ENCODE measurements at regions not wholly inside any gene's neighbourhood (a gene's known extent, or its start where the extent isn't known, plus 50 kb on each side); places are given as distances from the start of the nearest gene placed in this dataset.

GRCh38 chr4:13203101-13203500 is 281.0 kb downstream of the RAB28 start:
- in situ Hi-C loops (cut with HindIII; ENCODE audit: low sequenced_read_pairs) = no loop called here
- no peak for TF ChIP-seq CTCF (IDR thresholded peaks at IDR 0.05; ENCODE audit: low read depth, low read length, missing control alignments)
- DNase-seq (ENCODE audit: low read depth) = no peak

GRCh38 chr4:13202701-13203100 is 281.4 kb downstream of the RAB28 start:
- no peak for TF ChIP-seq CTCF (IDR thresholded peaks at IDR 0.05; ENCODE audit: low read depth, low read length, missing control alignments)
- DNase-seq (ENCODE audit: low read depth) = no peak
- H3K4me3 ChIP-seq (ENCODE audit: low read depth, low read length) = no peak overlapping the region
- in situ Hi-C loops (cut with HindIII; ENCODE audit: low sequenced_read_pairs) = no loop called here

More at GRCh38 chr4:13203101-13203500, 281.0 kb downstream of the RAB28 start:
- H3K4me3 ChIP-seq (ENCODE audit: low read depth, low read length) = no peak overlapping the region

GRCh38 chr4:13201241-13201640 is 282.9 kb downstream of the RAB28 start:
- no peak for DNase-seq (ENCODE audit: low read depth)
- H3K4me3 ChIP-seq (ENCODE audit: low read depth, low read length) = no peak overlapping the region
- in situ Hi-C loops (cut with HindIII; ENCODE audit: low sequenced_read_pairs) = no loop called here
- TF ChIP-seq CTCF (IDR thresholded peaks at IDR 0.05; ENCODE audit: low read depth, low read length, missing control alignments) = no peak

- H3K4me3 ChIP-seq (ENCODE audit: low read depth, low read length) = no peak overlapping the region
- no peak for DNase-seq (ENCODE audit: low read depth)
- TF ChIP-seq CTCF (IDR thresholded peaks at IDR 0.05; ENCODE audit: low read depth, low read length, missing control alignments) = no peak
- in situ Hi-C loops (cut with HindIII; ENCODE audit: low sequenced_read_pairs) = no loop called here
Observed at GRCh38 chr4:13196721-13197120, 287.4 kb downstream of the RAB28 start.

GRCh38 chr4:13193662-13194061 is 290.5 kb downstream of the RAB28 start:
- H3K4me3 ChIP-seq (ENCODE audit: low read depth, low read length) = no peak overlapping the region
- no peak for DNase-seq (ENCODE audit: low read depth)
- in situ Hi-C loops (cut with HindIII; ENCODE audit: low sequenced_read_pairs) = no loop called here
- TF ChIP-seq CTCF (IDR thresholded peaks at IDR 0.05; ENCODE audit: low read depth, low read length, missing control alignments) = no peak

GRCh38 chr4:13190093-13190721 is 293.9 kb downstream of the RAB28 start:
- H3K4me3 ChIP-seq (ENCODE audit: low read depth, low read length) = no peak overlapping the region
- in situ Hi-C loops (cut with HindIII; ENCODE audit: low sequenced_read_pairs) = no loop called here
- no peak for TF ChIP-seq CTCF (IDR thresholded peaks at IDR 0.05; ENCODE audit: low read depth, low read length, missing control alignments)
- DNase-seq (ENCODE audit: low read depth) = no peak
